ENCODE measurements at regions not wholly inside any gene's neighbourhood (a gene's known extent, or its start where the extent isn't known, plus 50 kb on each side); places are given as distances from the start of the nearest gene placed in this dataset.

DNA sequence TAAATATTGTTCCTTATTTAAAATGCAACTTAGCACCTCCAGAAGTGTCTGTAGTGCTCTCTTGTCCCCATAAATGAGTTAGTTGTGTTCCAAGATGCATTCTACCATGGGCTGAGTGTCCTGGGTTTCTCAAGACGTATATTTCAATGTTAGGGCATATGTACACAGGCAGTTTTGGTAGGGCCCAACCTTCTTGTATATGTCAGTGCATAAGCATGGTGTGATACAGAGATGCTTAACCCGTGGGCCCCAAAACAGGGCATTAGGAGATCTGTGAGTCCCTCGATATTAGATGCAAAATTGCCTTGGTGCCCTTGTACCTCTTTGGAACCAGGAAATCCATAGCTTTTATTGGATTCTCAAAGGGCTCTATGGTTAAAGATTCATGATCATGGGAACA is 91.5 kb upstream of the HIVEP1 start:
- intact Hi-C loops (cut with micrococcal nuclease), result loop anchor here (5.0 kb wide), 1 partner anchor 218 kb away; no protein-coding TSS in a partner anchor
- BruUV-seq (replicated peaks), result no TSS peak
- no peaks in the 10 kb centered on the region for H3K36me3 Mint-ChIP-seq (ENCODE audit: insufficient read depth, unreplicated experiment)
- no peaks in the 10 kb centered on the region for H3K27me3 Mint-ChIP-seq (ENCODE audit: insufficient read depth, unreplicated experiment)
- H3K4me3 Mint-ChIP-seq (ENCODE audit: unreplicated experiment), result no peak overlapping the region
- H3K9me3 Mint-ChIP-seq (ENCODE audit: unreplicated experiment), result no peaks in the 10 kb centered on the region
- peak overlapping the region; percentile 76 for H3K27ac Mint-ChIP-seq (ENCODE audit: low read depth, unreplicated experiment)
- TF ChIP-seq, protein P1, sequence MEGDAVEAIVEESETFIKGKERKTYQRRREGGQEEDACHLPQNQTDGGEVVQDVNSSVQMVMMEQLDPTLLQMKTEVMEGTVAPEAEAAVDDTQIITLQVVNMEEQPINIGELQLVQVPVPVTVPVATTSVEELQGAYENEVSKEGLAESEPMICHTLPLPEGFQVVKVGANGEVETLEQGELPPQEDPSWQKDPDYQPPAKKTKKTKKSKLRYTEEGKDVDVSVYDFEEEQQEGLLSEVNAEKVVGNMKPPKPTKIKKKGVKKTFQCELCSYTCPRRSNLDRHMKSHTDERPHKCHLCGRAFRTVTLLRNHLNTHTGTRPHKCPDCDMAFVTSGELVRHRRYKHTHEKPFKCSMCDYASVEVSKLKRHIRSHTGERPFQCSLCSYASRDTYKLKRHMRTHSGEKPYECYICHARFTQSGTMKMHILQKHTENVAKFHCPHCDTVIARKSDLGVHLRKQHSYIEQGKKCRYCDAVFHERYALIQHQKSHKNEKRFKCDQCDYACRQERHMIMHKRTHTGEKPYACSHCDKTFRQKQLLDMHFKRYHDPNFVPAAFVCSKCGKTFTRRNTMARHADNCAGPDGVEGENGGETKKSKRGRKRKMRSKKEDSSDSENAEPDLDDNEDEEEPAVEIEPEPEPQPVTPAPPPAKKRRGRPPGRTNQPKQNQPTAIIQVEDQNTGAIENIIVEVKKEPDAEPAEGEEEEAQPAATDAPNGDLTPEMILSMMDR (IDR thresholded peaks at IDR 0.05; ENCODE audit: unreplicated experiment), result no peak
- ChIA-PET POLR2A (interaction anchor here (0.6 to 1.7 kb wide), 9 partner anchors 32 to 396 kb away, joined by 3 to 14 read pairs (median 3); no protein-coding TSS in a partner anchor), CTCF (interaction anchor here (1.2 kb wide), 1 partner anchor 29 kb away, joined by 3 read pairs; no protein-coding TSS in a partner anchor)
- peaks cover 17% of the 10 kb centered on the region for H3K4me1 Mint-ChIP-seq (ENCODE audit: insufficient read depth, unreplicated experiment)
- DNase-seq (ENCODE audit: unreplicated experiment), result no peak

GRCh38 chr6:11919771-11920440 is 92.2 kb upstream of the HIVEP1 start:
- no TSS peak for BruUV-seq (replicated peaks)
- POLR2A ChIA-PET, result interaction anchor here (0.7 kb wide), 1 partner anchor 115 kb away, joined by 4 read pairs; no protein-coding TSS in a partner anchor
- Mint-ChIP-seq H3K27me3 (ENCODE audit: insufficient read depth, unreplicated experiment) (no peaks in the 10 kb centered on the region), H3K4me1 (ENCODE audit: insufficient read depth, unreplicated experiment) (peaks cover 17% of the 10 kb centered on the region), H3K27ac (ENCODE audit: low read depth, unreplicated experiment) (peak overlapping the region; percentile 76), H3K4me3 (ENCODE audit: unreplicated experiment) (no peak overlapping the region), H3K36me3 (ENCODE audit: insufficient read depth, unreplicated experiment) (no peaks in the 10 kb centered on the region), H3K9me3 (ENCODE audit: unreplicated experiment) (no peaks in the 10 kb centered on the region)
- TF ChIP-seq, protein P1 (IDR thresholded peaks at IDR 0.05; ENCODE audit: unreplicated experiment), result no peak
- no peak for DNase-seq (ENCODE audit: unreplicated experiment)
- CTCF ChIA-PET, result interaction anchor here (1.2 kb wide), 1 partner anchor 30 kb away, joined by 3 read pairs; no protein-coding TSS in a partner anchor
- intact Hi-C loops (cut with micrococcal nuclease), result loop anchor here (5.0 kb wide), 1 partner anchor 218 kb away; no protein-coding TSS in a partner anchor

DNA sequence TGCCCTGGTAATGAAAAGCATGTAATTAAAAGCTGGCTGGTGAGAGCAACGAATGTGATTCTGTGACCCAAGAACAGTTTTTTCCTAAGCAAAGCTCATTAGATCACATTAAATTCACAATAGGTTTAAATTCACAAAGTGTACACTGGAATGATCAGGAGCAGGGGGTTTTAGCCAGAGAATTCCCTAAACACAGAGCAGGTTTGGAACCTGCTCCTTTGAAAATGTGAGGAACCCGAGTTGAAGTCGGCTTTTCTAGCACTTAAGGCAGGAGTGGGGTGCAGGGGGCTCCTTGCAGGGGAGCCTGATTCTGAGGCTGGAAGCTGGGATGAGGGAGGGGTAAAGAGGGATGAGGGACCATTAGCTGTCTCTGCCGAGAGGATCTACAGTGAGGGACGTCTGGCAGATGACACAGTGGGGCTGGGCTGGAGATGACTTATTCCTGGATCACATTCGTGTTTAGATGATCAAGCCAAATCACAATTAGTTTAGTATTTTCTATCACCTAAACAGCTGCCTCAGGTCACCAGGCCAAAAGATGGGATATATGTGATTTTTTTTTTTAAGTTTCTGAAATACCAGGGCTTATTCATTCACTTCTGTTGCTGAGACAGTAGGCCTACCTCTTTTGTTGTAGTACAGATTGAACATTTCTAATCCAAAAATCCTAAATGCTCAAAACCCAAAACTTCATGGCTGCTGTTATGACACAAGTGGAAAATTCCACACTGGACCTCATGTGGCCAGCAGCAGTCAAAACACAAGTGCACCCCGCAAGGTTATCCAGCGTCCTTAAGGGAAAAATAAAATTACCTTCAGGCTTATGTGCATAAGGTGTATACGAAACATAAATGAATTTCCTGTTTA is 93.1 kb upstream of the HIVEP1 start:
- Mint-ChIP-seq H3K27ac (ENCODE audit: low read depth, unreplicated experiment) (no peak overlapping the region), H3K4me1 (ENCODE audit: insufficient read depth, unreplicated experiment) (peaks cover 17% of the 10 kb centered on the region), H3K4me3 (ENCODE audit: unreplicated experiment) (no peak overlapping the region), H3K36me3 (ENCODE audit: insufficient read depth, unreplicated experiment) (no peaks in the 10 kb centered on the region), H3K9me3 (ENCODE audit: unreplicated experiment) (no peaks in the 10 kb centered on the region), H3K27me3 (ENCODE audit: insufficient read depth, unreplicated experiment) (no peaks in the 10 kb centered on the region)
- DNase-seq (ENCODE audit: unreplicated experiment), result no peak
- BruUV-seq (replicated peaks), result no TSS peak
- intact Hi-C loops (cut with micrococcal nuclease), result no loop called here
- ChIA-PET POLR2A (interaction anchor here (0.5 to 0.7 kb wide), 2 partner anchors 87 to 116 kb away, joined by 4 read pairs; no protein-coding TSS in a partner anchor), CTCF (interaction anchor here (0.5 to 1.2 kb wide), 3 partner anchors 31 to 359 kb away, joined by 3 read pairs; no protein-coding TSS in a partner anchor)
- TF ChIP-seq, protein P1 (IDR thresholded peaks at IDR 0.05; ENCODE audit: unreplicated experiment), result no peak

Measured in MCF 10A (cell line).